H1 (cell line): ENCODE measurements at regions not wholly inside any gene's neighbourhood (a gene's known extent, or its start where the extent isn't known, plus 50 kb on each side); places are given as distances from the start of the nearest gene placed in this dataset.

ENCODE experiments used
- FOSL1 ChIP-seq: IDR thresholded peaks from 2 replicates; pipeline ENCODE4 v1.6.1; 2011; ENCODE audit warnings: mild to moderate bottlenecking, low read depth, low read length, moderate library complexity; ENCODE audit not compliant: insufficient read depth
- RNF2 ChIP-seq: fragments of 200-900, 300-1000 bp; sonication (generic); IDR thresholded peaks from 2 replicates; pipeline ENCODE4 v1.7.1; 2016; ENCODE audit warnings: borderline replicate concordance, low read depth, mild to moderate bottlenecking, antibody characterized with exemption, low read length; ENCODE audit not compliant: poor library complexity, severe bottlenecking; ENCODE audit errors: missing control alignments

- TF ChIP-seq RNF2 (no peak), FOSL1 (no peak)
Observed at GRCh38 chr7:104048055-104048454, 58.6 kb upstream of the RELN start (continued).
